ENCODE measurements at regions not wholly inside any gene's neighbourhood (a gene's known extent, or its start where the extent isn't known, plus 50 kb on each side); places are given as distances from the start of the nearest gene placed in this dataset.

DNA sequence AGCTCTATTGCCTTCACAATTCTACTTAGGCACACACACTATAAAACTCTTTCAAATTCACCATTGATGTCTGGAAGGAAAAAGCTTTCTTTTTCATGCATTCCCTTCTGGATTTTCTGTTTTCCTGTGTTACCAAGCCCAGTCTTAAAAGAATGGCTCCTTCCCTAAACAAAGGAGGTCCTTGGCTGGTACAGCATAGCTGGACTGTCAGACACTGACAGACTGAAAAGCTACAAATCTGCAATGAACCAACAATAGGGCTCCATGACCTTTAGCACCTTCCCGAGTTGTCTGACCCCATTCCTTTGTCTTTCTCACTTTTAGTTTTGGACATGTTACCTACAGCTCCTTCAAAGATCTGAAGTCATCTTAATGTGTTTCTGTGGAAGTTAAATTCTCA lies 382.5 kb downstream of the TMEM161B start:
- no peak overlapping the region for H3K27ac ChIP-seq (ENCODE audit: low read length)

DNA sequence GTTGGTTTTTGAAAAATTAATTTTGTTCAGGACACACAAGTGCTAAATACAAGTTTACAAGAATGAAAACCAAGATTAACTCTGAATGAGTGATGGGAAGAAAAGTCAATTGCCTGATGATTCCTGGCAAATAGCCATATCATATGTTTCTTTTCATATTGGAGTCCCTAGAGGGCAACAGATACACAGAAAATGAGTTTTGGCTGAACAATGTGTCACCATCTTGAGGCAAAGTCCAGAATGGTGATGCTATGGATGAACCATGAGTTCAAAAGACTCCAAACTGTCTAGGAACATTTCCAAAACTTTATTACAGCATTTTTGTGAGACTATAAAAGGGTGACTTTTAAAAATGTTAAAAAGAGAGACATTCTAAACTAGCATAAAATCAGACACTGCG lies 382.9 kb downstream of the TMEM161B start:
- no peaks in the 10 kb centered on the region for H3K27me3 ChIP-seq (ENCODE audit: insufficient read depth, low read depth, low read length)
- no peaks in the 10 kb centered on the region for H3K9me3 ChIP-seq (ENCODE audit: low read length)
- no peak overlapping the region for H3K27ac ChIP-seq (ENCODE audit: low read length)
- H3K79me2 ChIP-seq (replicated peaks; ENCODE audit: insufficient read depth, low read length) = no peaks in the 10 kb centered on the region
- H3K4me2 ChIP-seq (ENCODE audit: low read length) = no peak overlapping the region
- no peaks in the 10 kb centered on the region for H3F3A ChIP-seq (ENCODE audit: insufficient read depth, low read length, poor library complexity, severe bottlenecking)
- no peaks in the 10 kb centered on the region for H3K9me2 ChIP-seq (ENCODE audit: insufficient read depth, low read length)
- no peaks in the 10 kb centered on the region for H3K36me3 ChIP-seq (ENCODE audit: insufficient read depth, low read length)
- no peak overlapping the region for H3K4me3 ChIP-seq (ENCODE audit: low read length)
- no peak overlapping the region for H2AFZ ChIP-seq (ENCODE audit: low read depth, low read length)
- TF ChIP-seq SMC3 (conservative IDR thresholded peaks at IDR 0.05; ENCODE audit: poor library complexity) = no peak
- TF ChIP-seq RAD21 (conservative IDR thresholded peaks at IDR 0.05) = no peak
- no peak for TF ChIP-seq EZH2 (IDR thresholded peaks at IDR 0.05; ENCODE audit: borderline replicate concordance, insufficient read depth, low read length, poor library complexity, severe bottlenecking)
- no peak for TF ChIP-seq MXI1 (conservative IDR thresholded peaks at IDR 0.05; ENCODE audit: poor library complexity, severe bottlenecking)
- TF ChIP-seq, protein P1, sequence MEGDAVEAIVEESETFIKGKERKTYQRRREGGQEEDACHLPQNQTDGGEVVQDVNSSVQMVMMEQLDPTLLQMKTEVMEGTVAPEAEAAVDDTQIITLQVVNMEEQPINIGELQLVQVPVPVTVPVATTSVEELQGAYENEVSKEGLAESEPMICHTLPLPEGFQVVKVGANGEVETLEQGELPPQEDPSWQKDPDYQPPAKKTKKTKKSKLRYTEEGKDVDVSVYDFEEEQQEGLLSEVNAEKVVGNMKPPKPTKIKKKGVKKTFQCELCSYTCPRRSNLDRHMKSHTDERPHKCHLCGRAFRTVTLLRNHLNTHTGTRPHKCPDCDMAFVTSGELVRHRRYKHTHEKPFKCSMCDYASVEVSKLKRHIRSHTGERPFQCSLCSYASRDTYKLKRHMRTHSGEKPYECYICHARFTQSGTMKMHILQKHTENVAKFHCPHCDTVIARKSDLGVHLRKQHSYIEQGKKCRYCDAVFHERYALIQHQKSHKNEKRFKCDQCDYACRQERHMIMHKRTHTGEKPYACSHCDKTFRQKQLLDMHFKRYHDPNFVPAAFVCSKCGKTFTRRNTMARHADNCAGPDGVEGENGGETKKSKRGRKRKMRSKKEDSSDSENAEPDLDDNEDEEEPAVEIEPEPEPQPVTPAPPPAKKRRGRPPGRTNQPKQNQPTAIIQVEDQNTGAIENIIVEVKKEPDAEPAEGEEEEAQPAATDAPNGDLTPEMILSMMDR (IDR thresholded peaks at IDR 0.05; ENCODE audit: poor library complexity, severe bottlenecking) = no peak
- TF ChIP-seq TAF1 (IDR thresholded peaks at IDR 0.05; ENCODE audit: low read depth) = no peak
- TF ChIP-seq, protein P2, sequence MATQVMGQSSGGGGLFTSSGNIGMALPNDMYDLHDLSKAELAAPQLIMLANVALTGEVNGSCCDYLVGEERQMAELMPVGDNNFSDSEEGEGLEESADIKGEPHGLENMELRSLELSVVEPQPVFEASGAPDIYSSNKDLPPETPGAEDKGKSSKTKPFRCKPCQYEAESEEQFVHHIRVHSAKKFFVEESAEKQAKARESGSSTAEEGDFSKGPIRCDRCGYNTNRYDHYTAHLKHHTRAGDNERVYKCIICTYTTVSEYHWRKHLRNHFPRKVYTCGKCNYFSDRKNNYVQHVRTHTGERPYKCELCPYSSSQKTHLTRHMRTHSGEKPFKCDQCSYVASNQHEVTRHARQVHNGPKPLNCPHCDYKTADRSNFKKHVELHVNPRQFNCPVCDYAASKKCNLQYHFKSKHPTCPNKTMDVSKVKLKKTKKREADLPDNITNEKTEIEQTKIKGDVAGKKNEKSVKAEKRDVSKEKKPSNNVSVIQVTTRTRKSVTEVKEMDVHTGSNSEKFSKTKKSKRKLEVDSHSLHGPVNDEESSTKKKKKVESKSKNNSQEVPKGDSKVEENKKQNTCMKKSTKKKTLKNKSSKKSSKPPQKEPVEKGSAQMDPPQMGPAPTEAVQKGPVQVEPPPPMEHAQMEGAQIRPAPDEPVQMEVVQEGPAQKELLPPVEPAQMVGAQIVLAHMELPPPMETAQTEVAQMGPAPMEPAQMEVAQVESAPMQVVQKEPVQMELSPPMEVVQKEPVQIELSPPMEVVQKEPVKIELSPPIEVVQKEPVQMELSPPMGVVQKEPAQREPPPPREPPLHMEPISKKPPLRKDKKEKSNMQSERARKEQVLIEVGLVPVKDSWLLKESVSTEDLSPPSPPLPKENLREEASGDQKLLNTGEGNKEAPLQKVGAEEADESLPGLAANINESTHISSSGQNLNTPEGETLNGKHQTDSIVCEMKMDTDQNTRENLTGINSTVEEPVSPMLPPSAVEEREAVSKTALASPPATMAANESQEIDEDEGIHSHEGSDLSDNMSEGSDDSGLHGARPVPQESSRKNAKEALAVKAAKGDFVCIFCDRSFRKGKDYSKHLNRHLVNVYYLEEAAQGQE (IDR thresholded peaks at IDR 0.05; ENCODE audit: borderline replicate concordance) = no peak
- no peak for TF ChIP-seq EP300 (conservative IDR thresholded peaks at IDR 0.05; ENCODE audit: poor library complexity, severe bottlenecking)
- TF ChIP-seq POLR2AphosphoS5 (IDR thresholded peaks at IDR 0.05) = no peak
- H3K9ac ChIP-seq (ENCODE audit: low read length) = no peak overlapping the region
- no peaks in the 10 kb centered on the region for H4K20me1 ChIP-seq (ENCODE audit: insufficient read depth)

More for the DNA sequence above, 382.5 kb downstream of the TMEM161B start:
- Histone ChIP-seq H3K9ac (ENCODE audit: low read length) (no peak overlapping the region), H2AFZ (ENCODE audit: low read depth, low read length) (no peak overlapping the region), H3K4me2 (ENCODE audit: low read length) (no peak overlapping the region), H3K36me3 (ENCODE audit: insufficient read depth, low read length) (no peaks in the 10 kb centered on the region), H3K9me3 (ENCODE audit: low read length) (no peaks in the 10 kb centered on the region), H3K27me3 (ENCODE audit: insufficient read depth, low read depth, low read length) (no peaks in the 10 kb centered on the region), H3K79me2 (replicated peaks; ENCODE audit: insufficient read depth, low read length) (no peaks in the 10 kb centered on the region), H3F3A (ENCODE audit: insufficient read depth, low read length, poor library complexity, severe bottlenecking) (no peaks in the 10 kb centered on the region), H3K4me3 (ENCODE audit: low read length) (no peak overlapping the region), H4K20me1 (ENCODE audit: insufficient read depth) (no peaks in the 10 kb centered on the region), H3K9me2 (ENCODE audit: insufficient read depth, low read length) (no peaks in the 10 kb centered on the region)
- TF ChIP-seq, protein P1 (IDR thresholded peaks at IDR 0.05; ENCODE audit: poor library complexity, severe bottlenecking) = no peak

Data from neural cell (in vitro differentiated cells).